ENCODE measurements at regions not wholly inside any gene's neighbourhood (a gene's known extent, or its start where the extent isn't known, plus 50 kb on each side); places are given as distances from the start of the nearest gene placed in this dataset.

- DNase-seq = no peak
Measured at GRCh38 chr2:181152226-181152625, 171.8 kb downstream of the UBE2E3 start.

- DNase-seq = no peak
Measured at GRCh38 chr2:181152701-181153100, 172.3 kb downstream of the UBE2E3 start.

GRCh38 chr2:181153886-181154285 lies 173.5 kb downstream of the UBE2E3 start:
- no peak for DNase-seq

GRCh38 chr2:181157326-181157725 lies 176.9 kb downstream of the UBE2E3 start:
- DNase-seq = no peak

- DNase-seq = no peak
Measured at GRCh38 chr2:181158427-181158826, 178.0 kb downstream of the UBE2E3 start.

- no peak for DNase-seq
Measured at GRCh38 chr2:181161615-181162014, 181.2 kb downstream of the UBE2E3 start.

GRCh38 chr2:181163139-181163538 lies 182.7 kb downstream of the UBE2E3 start:
- peak; percentile 18 for DNase-seq

- DNase-seq = no peak
Measured at GRCh38 chr2:181163691-181164090, 183.3 kb downstream of the UBE2E3 start.

GRCh38 chr2:181164699-181165098 lies 184.3 kb downstream of the UBE2E3 start:
- DNase-seq = no peak

GRCh38 chr2:181165199-181165868 lies 184.9 kb downstream of the UBE2E3 start:
- no peak for DNase-seq

GRCh38 chr2:181169503-181169902 lies 189.1 kb downstream of the UBE2E3 start:
- no peak for DNase-seq

- DNase-seq = no peak
Measured at GRCh38 chr2:181170256-181170655, 189.9 kb downstream of the UBE2E3 start.

GRCh38 chr2:181172676-181173075 lies 192.3 kb downstream of the UBE2E3 start:
- no peak for DNase-seq

- DNase-seq = no peak
Measured at GRCh38 chr2:181174611-181175580, 194.5 kb downstream of the UBE2E3 start.

- DNase-seq = no peak
Measured at GRCh38 chr2:181176540-181176939, 196.1 kb downstream of the UBE2E3 start.

GRCh38 chr2:181177376-181177775 lies 197.0 kb downstream of the UBE2E3 start:
- DNase-seq = no peak

- DNase-seq = no peak
Measured at GRCh38 chr2:181178130-181178529, 197.7 kb downstream of the UBE2E3 start.

GRCh38 chr2:181178823-181179412 lies 198.5 kb downstream of the UBE2E3 start:
- peak; percentile 53 for DNase-seq

- no peak for DNase-seq
Measured at GRCh38 chr2:181183878-181184542, 203.6 kb downstream of the UBE2E3 start.

- no peak for DNase-seq
Measured at GRCh38 chr2:181185421-181185820, 205.0 kb downstream of the UBE2E3 start.

GRCh38 chr2:181185948-181186347 lies 205.5 kb downstream of the UBE2E3 start:
- DNase-seq = no peak

- DNase-seq = no peak
Measured at GRCh38 chr2:181188605-181189004, 208.2 kb downstream of the UBE2E3 start.

- no peak for DNase-seq
Measured at GRCh38 chr2:181189951-181190350, 209.5 kb downstream of the UBE2E3 start.

All from activated CD4-positive, alpha-beta T cell treated with anti-CD3 and anti-CD28 coated beads for 48 hours (primary cell).